ENCODE measurements at regions not wholly inside any gene's neighbourhood (a gene's known extent, or its start where the extent isn't known, plus 50 kb on each side); places are given as distances from the start of the nearest gene placed in this dataset.

DNA sequence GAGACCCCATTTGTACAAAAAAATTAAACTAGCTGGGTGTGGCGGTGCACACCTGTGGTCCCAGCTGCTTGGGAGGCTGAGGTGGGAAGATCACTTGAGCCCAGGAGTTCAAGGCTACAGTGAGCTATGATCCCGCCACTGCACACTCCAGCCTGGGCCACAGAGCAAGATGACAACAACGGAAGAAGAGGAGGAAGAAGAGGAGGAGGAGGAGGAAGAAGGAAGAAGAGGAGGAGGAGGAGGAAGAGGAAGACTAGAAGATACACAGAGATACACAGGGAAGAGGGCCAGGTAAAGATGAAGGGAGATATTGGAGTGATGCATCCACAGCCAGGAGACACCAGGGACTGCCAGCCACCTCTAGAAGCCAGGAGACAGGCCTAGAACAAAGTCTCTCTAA, 75.7 kb upstream of the PTER start:
- TF ChIP-seq, protein P1, sequence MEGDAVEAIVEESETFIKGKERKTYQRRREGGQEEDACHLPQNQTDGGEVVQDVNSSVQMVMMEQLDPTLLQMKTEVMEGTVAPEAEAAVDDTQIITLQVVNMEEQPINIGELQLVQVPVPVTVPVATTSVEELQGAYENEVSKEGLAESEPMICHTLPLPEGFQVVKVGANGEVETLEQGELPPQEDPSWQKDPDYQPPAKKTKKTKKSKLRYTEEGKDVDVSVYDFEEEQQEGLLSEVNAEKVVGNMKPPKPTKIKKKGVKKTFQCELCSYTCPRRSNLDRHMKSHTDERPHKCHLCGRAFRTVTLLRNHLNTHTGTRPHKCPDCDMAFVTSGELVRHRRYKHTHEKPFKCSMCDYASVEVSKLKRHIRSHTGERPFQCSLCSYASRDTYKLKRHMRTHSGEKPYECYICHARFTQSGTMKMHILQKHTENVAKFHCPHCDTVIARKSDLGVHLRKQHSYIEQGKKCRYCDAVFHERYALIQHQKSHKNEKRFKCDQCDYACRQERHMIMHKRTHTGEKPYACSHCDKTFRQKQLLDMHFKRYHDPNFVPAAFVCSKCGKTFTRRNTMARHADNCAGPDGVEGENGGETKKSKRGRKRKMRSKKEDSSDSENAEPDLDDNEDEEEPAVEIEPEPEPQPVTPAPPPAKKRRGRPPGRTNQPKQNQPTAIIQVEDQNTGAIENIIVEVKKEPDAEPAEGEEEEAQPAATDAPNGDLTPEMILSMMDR (IDR thresholded peaks at IDR 0.05; ENCODE audit: low read length) = no peak
- TF ChIP-seq EZH2 (optimal IDR thresholded peaks at IDR 0.05; ENCODE audit: low read depth, low read length) (no peak), EZH2phosphoT487 (IDR thresholded peaks at IDR 0.05; ENCODE audit: low read length) (no peak)
